Suprapubic skin (tissue), 4 donors: ENCODE measurements at regions not wholly inside any gene's neighbourhood (a gene's known extent, or its start where the extent isn't known, plus 50 kb on each side); places are given as distances from the start of the nearest gene placed in this dataset.

Experiments used
- EP300 ChIP-seq: sonication (generic); formaldehyde crosslinking; IDR thresholded peaks from one replicate; pipeline ENCODE4 v1.6.1; 2017; ENCODE audit warnings: antibody characterized with exemption
- POLR2A ChIP-seq, 2 donors: fragments of 450-650 bp; IDR thresholded peaks; one replicate each; pipeline ENCODE4 v1.6.1; 2017; ENCODE audit warnings: antibody characterized with exemption in 2 of 2, mild to moderate bottlenecking in 2 of 2, moderate library complexity in 2 of 2
- POLR2AphosphoS5 ChIP-seq, 3 donors: sonication (generic); formaldehyde crosslinking; IDR thresholded peaks; one replicate each; pipeline ENCODE4 v1.6.1; 2017; ENCODE audit warnings: antibody characterized with exemption in 3 of 3
- TF ChIP-seq, protein P1 (sequence below), 2 donors: fragments of 200-600 bp in 1 of 2; fragments of 450-650 bp in 1 of 2; sonication (generic) in 1 of 2; IDR thresholded peaks; one replicate each; pipeline ENCODE4 v1.5.1; 2016 to 2019; ENCODE audit warnings: antibody characterized with exemption in 2 of 2, mild to moderate bottlenecking in 1 of 2, moderate library complexity in 1 of 2

DNA sequence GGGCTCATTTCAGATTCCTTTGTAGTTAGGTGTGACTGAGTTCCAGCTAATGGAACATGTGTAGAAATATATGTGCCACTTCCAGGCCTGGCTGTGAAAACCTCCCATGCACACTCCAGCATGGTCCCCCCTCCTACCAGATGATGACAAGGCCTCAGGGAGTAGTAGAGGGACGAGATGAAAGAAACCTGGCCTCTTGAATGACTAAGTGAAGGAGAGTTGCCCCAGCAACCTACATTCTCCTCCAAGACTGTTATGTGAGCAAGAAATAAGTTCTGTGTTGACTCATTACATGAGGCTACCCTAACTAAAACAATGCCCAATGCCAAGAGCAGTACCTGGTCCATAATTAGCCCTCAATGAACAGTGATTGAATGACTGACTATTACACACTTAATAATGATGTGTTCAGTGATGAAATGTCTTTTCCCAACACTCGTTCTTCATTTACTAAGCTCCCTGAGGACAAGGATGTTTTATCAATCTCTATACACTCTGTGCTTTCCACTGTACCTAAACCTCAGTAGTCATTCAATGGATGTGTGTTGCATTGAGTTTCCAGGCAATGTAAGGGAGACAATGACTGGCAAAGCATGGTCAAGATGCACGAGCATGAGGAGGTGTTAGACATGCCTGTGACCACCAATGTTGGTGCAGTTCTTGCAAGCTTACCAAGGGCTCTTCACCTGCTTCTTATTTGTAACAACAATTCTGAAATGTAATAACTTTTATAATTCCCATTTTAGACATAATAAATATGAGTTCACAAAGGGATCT, 62.0 kb upstream of the BCL6 start:
- TF ChIP-seq, protein P1, sequence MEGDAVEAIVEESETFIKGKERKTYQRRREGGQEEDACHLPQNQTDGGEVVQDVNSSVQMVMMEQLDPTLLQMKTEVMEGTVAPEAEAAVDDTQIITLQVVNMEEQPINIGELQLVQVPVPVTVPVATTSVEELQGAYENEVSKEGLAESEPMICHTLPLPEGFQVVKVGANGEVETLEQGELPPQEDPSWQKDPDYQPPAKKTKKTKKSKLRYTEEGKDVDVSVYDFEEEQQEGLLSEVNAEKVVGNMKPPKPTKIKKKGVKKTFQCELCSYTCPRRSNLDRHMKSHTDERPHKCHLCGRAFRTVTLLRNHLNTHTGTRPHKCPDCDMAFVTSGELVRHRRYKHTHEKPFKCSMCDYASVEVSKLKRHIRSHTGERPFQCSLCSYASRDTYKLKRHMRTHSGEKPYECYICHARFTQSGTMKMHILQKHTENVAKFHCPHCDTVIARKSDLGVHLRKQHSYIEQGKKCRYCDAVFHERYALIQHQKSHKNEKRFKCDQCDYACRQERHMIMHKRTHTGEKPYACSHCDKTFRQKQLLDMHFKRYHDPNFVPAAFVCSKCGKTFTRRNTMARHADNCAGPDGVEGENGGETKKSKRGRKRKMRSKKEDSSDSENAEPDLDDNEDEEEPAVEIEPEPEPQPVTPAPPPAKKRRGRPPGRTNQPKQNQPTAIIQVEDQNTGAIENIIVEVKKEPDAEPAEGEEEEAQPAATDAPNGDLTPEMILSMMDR (IDR thresholded peaks at IDR 0.05), result no peak
- TF ChIP-seq EP300 (no peak), POLR2AphosphoS5 (IDR thresholded peaks at IDR 0.05) (no peak), POLR2A (IDR thresholded peaks at IDR 0.05) (no peak)
